K562 (cell line): ENCODE measurements at regions not wholly inside any gene's neighbourhood (a gene's known extent, or its start where the extent isn't known, plus 50 kb on each side); places are given as distances from the start of the nearest gene placed in this dataset.

Experiments used
- ATAC-seq: fragments of 200-7000 bp; cut with Tn5 transposase; 3 replicates; pipeline ENCODE4 v1.9.1; 2020; ENCODE audit warnings: moderate library complexity
- BruUV-seq: library from RNA; stranded (reverse); fragments of 400-500 nt; replicated peaks from 2 replicates; lab custom pipeline; 2021; lab: Mats Ljungman, UMichigan
- CTCF ChIA-PET: fragments of 300-600 bp; formaldehyde crosslinking; extraction: SDS; loops from one replicate; lab custom pipeline; 2021; ENCODE audit warnings: low intra/inter-chr PET ratio; lab: Yijun Ruan, JAX
- POLR2A ChIA-PET: fragments of 300-600, 350-650 bp; sonication (Branson Sonifier 250); formaldehyde crosslinking; extraction: SDS; loops from one replicate; lab custom pipeline; 2021; ENCODE audit warnings: antibody characterized with exemption, inconsistent platforms; lab: Yijun Ruan, JAX
- DNase-seq, 4 experiments: peaks; one replicate each; pipeline versions ENCODE4 v3.0.0 to v3.0.0-alpha.2; 2011 to 2018; ENCODE audit warnings: low spot score in 3 of 4, mixed read lengths in 3 of 4; ENCODE audit errors: extremely low read depth in 1 of 4
- FAIRE-seq: peaks from 2 replicates; lab custom pipeline; 2011; peaks lifted over from hg19 to GRCh38; lab: Jason Lieb, UNC
- H2AFZ ChIP-seq: 2 replicates; pipeline ENCODE4 v1.6.0; 2011; ENCODE audit warnings: low read depth, low read length, control low read depth, inconsistent platforms
- H3K27ac ChIP-seq: fragments of 200-600 bp; 3 replicates; pipeline ENCODE4 v1.8.0; 2011; ENCODE audit warnings: low read depth, mild to moderate bottlenecking, control low read depth, inconsistent platforms, low read length, moderate library complexity, mixed read lengths; ENCODE audit errors: extremely low read depth
- H3K27me3 ChIP-seq, 2 experiments: fragments of 300-600 bp in 1 of 2; 2 replicates in 1 of 2; 3 replicates in 1 of 2; pipeline versions ENCODE4 v1.6.0 to v1.8.0; 2011; ENCODE audit warnings: inconsistent platforms in 2 of 2, low read length in 2 of 2, mild to moderate bottlenecking in 1 of 2, mixed read lengths in 1 of 2, moderate library complexity in 1 of 2; ENCODE audit not compliant: control insufficient read depth in 2 of 2, insufficient read depth in 2 of 2
- H3K36me3 ChIP-seq: fragments of 300-600 bp; 3 replicates; pipeline ENCODE4 v1.8.0; 2011; ENCODE audit warnings: mild to moderate bottlenecking, low read length, inconsistent platforms; ENCODE audit not compliant: control insufficient read depth, insufficient read depth
- H3K4me1 ChIP-seq, 2 experiments: fragments of 200-600 bp in 1 of 2; replicated peaks in 1 of 2; 2 replicates in 1 of 2; 3 replicates in 1 of 2; pipeline versions ENCODE4 v1.5.1 to v1.8.0; 2011; ENCODE audit warnings: inconsistent platforms in 2 of 2, low read length in 2 of 2, mild to moderate bottlenecking in 1 of 2, mixed read lengths in 1 of 2, moderate library complexity in 1 of 2; ENCODE audit not compliant: control insufficient read depth in 2 of 2, insufficient read depth in 2 of 2
- H3K4me2 ChIP-seq: 2 replicates; pipeline ENCODE4 v1.6.1; 2011; ENCODE audit warnings: low read length, control low read depth, inconsistent platforms, mixed read lengths; ENCODE audit not compliant: insufficient read depth
- H3K4me3 ChIP-seq: fragments of 200-600 bp; sonication (generic), shearing (Covaris generic); 2 replicates; pipeline ENCODE4 v1.5.1; 2016; ENCODE audit warnings: control low read depth, inconsistent platforms
- H3K79me2 ChIP-seq: fragments of 200-600 bp; 3 replicates; pipeline ENCODE4 v1.8.0; 2011; ENCODE audit warnings: low read length, inconsistent platforms; ENCODE audit not compliant: control insufficient read depth, insufficient read depth
- H3K9ac ChIP-seq, 2 experiments: 2 replicates each; pipeline versions ENCODE4 v1.6.0 to v1.6.1; 2011; ENCODE audit warnings: low read depth in 2 of 2, low read length in 2 of 2, control low read depth in 1 of 2, inconsistent platforms in 1 of 2, mild to moderate bottlenecking in 1 of 2, mixed read lengths in 1 of 2; ENCODE audit not compliant: insufficient read depth in 1 of 2
- H3K9me1 ChIP-seq: one replicate; pipeline ENCODE4 v1.6.0; 2011; ENCODE audit warnings: inconsistent platforms, mild to moderate bottlenecking, low read length, moderate library complexity; ENCODE audit not compliant: control insufficient read depth, insufficient read depth
- H3K9me3 ChIP-seq: replicated peaks from 2 replicates; pipeline ENCODE4 v1.5.1; 2011; ENCODE audit warnings: low read depth, low read length, inconsistent platforms; ENCODE audit not compliant: control insufficient read depth, insufficient read depth
- H4K20me1 ChIP-seq: replicated peaks from 2 replicates; pipeline ENCODE4 v1.6.1; 2011; ENCODE audit warnings: low read length, inconsistent platforms, mixed read lengths; ENCODE audit not compliant: control insufficient read depth, insufficient read depth
- ARID1B ChIP-seq: fragments of 450-650 bp; IDR thresholded peaks from 2 replicates; pipeline ENCODE4 v1.6.1; 2016; ENCODE audit warnings: antibody characterized with exemption, mild to moderate bottlenecking, inconsistent platforms
- ESRRB ChIP-seq: fragments of 250-450 bp; sonication (Bioruptor Pico); IDR thresholded peaks from 2 replicates; pipeline ENCODE4 v1.5.0; 2020; ENCODE audit warnings: mild to moderate bottlenecking, moderate library complexity, borderline replicate concordance
- GABPB2 ChIP-seq: fragments of 250-450 bp; sonication (Bioruptor Pico); conservative IDR thresholded peaks from 2 replicates; pipeline ENCODE4 v1.5.1; 2021; ENCODE audit warnings: mild to moderate bottlenecking
- ILK ChIP-seq: fragments of 450-650 bp; IDR thresholded peaks from 2 replicates; pipeline ENCODE4 v1.6.1; 2016; ENCODE audit warnings: missing genetic modification characterization, low read depth, mild to moderate bottlenecking, missing compliant biosample characterization, moderate library complexity, borderline replicate concordance
- MAZ ChIP-seq, 2 experiments: fragments of 450-650 bp in 1 of 2; sonication (generic) in 1 of 2; formaldehyde crosslinking; IDR thresholded peaks in 1 of 2; conservative IDR thresholded peaks in 1 of 2; 2 replicates each; pipeline versions ENCODE4 v1.4.0 to v1.5.0; 2020; ENCODE audit warnings: mild to moderate bottlenecking in 1 of 2, missing genetic modification reagents in 1 of 2
- RFX1 ChIP-seq: fragments of 450-650 bp; IDR thresholded peaks from 2 replicates; pipeline ENCODE4 v1.6.1; 2016; ENCODE audit warnings: mild to moderate bottlenecking, moderate library complexity
- TBP ChIP-seq: optimal IDR thresholded peaks from 2 replicates; pipeline ENCODE3; 2011; ENCODE audit warnings: low read depth, low read length, improper control_type of control experiment
- YY1 ChIP-seq, 3 experiments: IDR thresholded peaks; 2 replicates each; pipeline ENCODE4 v1.6.1; 2011; ENCODE audit warnings: low read length in 2 of 3, mild to moderate bottlenecking in 2 of 3, moderate library complexity in 2 of 3, borderline replicate concordance in 1 of 3, control low read depth in 1 of 3, low read depth in 1 of 3; ENCODE audit not compliant: insufficient read depth in 3 of 3, insufficient replicate concordance in 2 of 3, control insufficient read depth in 1 of 3, insufficient read length in 1 of 3; ENCODE audit errors: extremely low read depth in 1 of 3
- in situ Hi-C: fragments of 300-500 bp; cut with MboI; formaldehyde crosslinking; loops from 4 replicates; pipeline ENCODE4 v1.15.0; 2018; ENCODE audit warnings: inconsistent platforms, mixed read lengths
- intact Hi-C: fragments of 100-400 bp; cut with micrococcal nuclease; formaldehyde crosslinking; loops from 2 replicates; pipeline ENCODE4 v1.14.2; 2022
- TF ChIP-seq, protein P1 (sequence below), 3 experiments: fragments of 200-800 bp in 1 of 3; fragments of 250-450 bp in 1 of 3; fragments of 450-650 bp in 1 of 3; sonication (Bioruptor Pico) in 1 of 3; sonication (Bioruptor generic) in 1 of 3; formaldehyde crosslinking in 1 of 3; IDR thresholded peaks; 2 replicates each; pipeline versions ENCODE4 v1.6.1 to v1.8.0; 2016 to 2022; ENCODE audit warnings: mild to moderate bottlenecking in 2 of 3, missing genetic modification characterization in 2 of 3, missing compliant biosample characterization in 1 of 3, moderate library complexity in 1 of 3
- TF ChIP-seq, protein P2 (sequence below): fragments of 450-650 bp; IDR thresholded peaks from 2 replicates; pipeline ENCODE4 v1.7.1; 2018; ENCODE audit warnings: mild to moderate bottlenecking, low read depth; ENCODE audit not compliant: partially characterized antibody
- TF ChIP-seq, protein P3 (sequence below): IDR thresholded peaks from 2 replicates; pipeline ENCODE4 v1.6.1; 2011; ENCODE audit warnings: borderline replicate concordance, low read depth, mild to moderate bottlenecking, moderate library complexity, low read length; ENCODE audit not compliant: insufficient read depth, poor library complexity, severe bottlenecking

DNA sequence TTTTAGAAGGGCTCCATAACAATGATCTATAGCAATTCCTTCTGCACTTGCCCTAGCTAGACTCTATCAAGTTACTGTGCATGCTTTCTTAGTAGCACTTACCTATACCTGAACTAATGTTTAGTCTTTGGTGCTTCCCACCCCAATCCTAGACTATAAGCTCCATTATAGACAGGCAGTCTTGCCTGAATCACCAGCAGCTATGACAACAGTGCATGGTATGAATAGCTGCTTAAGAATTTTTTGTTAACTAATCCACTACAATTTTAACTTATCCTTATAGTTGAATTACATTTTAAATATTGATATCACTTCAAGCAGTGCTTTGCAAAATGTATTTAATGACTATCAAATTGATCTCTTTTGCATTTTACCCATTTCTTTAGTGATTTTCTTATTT is 164.3 kb downstream of the RPS12 start:
- BruUV-seq, result no TSS peak
- H3K9ac ChIP-seq, result no peak overlapping the region
- POLR2A ChIA-PET, result no interaction called here
- no peak overlapping the region for H3K4me3 ChIP-seq
- ATAC-seq (no peak), FAIRE-seq (no peak), DNase-seq (no peak)
- H3K27ac ChIP-seq, result no peak overlapping the region
- H3K9me3 ChIP-seq, result no peaks in the 10 kb centered on the region
- no peak overlapping the region for H2AFZ ChIP-seq
- CTCF ChIA-PET, result no interaction called here
- H3K36me3 ChIP-seq, result no peaks in the 10 kb centered on the region
- H3K27me3 ChIP-seq, result no peaks in the 10 kb centered on the region
- TF ChIP-seq, protein P1, sequence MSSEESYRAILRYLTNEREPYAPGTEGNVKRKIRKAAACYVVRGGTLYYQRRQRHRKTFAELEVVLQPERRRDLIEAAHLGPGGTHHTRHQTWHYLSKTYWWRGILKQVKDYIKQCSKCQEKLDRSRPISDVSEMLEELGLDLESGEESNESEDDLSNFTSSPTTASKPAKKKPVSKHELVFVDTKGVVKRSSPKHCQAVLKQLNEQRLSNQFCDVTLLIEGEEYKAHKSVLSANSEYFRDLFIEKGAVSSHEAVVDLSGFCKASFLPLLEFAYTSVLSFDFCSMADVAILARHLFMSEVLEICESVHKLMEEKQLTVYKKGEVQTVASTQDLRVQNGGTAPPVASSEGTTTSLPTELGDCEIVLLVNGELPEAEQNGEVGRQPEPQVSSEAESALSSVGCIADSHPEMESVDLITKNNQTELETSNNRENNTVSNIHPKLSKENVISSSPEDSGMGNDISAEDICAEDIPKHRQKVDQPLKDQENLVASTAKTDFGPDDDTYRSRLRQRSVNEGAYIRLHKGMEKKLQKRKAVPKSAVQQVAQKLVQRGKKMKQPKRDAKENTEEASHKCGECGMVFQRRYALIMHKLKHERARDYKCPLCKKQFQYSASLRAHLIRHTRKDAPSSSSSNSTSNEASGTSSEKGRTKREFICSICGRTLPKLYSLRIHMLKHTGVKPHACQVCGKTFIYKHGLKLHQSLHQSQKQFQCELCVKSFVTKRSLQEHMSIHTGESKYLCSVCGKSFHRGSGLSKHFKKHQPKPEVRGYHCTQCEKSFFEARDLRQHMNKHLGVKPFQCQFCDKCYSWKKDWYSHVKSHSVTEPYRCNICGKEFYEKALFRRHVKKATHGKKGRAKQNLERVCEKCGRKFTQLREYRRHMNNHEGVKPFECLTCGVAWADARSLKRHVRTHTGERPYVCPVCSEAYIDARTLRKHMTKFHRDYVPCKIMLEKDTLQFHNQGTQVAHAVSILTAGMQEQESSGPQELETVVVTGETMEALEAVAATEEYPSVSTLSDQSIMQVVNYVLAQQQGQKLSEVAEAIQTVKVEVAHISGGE (CRISPR knock-in tag; IDR thresholded peaks at IDR 0.05), result no peak
- TF ChIP-seq ARID1B (no peak), TBP (no peak), GABPB2 (CRISPR knock-in tag) (no peak), RFX1 (no peak), ESRRB (CRISPR knock-in tag) (no peak), ILK (no peak), MAZ (CRISPR knock-in tag; conservative IDR thresholded peaks at IDR 0.05 in 1 of 2, IDR thresholded peaks at IDR 0.05 in 1 of 2) (no peak), YY1 (IDR thresholded peaks at IDR 0.05; ENCODE audit: borderline replicate concordance in 1 of 3, control insufficient read depth in 1 of 3, extremely low read depth in 1 of 3, insufficient read depth in 3 of 3, insufficient read length in 1 of 3, insufficient replicate concordance in 2 of 3, low read depth in 1 of 3, low read length in 2 of 3) (no peak)
- TF ChIP-seq, protein P2, sequence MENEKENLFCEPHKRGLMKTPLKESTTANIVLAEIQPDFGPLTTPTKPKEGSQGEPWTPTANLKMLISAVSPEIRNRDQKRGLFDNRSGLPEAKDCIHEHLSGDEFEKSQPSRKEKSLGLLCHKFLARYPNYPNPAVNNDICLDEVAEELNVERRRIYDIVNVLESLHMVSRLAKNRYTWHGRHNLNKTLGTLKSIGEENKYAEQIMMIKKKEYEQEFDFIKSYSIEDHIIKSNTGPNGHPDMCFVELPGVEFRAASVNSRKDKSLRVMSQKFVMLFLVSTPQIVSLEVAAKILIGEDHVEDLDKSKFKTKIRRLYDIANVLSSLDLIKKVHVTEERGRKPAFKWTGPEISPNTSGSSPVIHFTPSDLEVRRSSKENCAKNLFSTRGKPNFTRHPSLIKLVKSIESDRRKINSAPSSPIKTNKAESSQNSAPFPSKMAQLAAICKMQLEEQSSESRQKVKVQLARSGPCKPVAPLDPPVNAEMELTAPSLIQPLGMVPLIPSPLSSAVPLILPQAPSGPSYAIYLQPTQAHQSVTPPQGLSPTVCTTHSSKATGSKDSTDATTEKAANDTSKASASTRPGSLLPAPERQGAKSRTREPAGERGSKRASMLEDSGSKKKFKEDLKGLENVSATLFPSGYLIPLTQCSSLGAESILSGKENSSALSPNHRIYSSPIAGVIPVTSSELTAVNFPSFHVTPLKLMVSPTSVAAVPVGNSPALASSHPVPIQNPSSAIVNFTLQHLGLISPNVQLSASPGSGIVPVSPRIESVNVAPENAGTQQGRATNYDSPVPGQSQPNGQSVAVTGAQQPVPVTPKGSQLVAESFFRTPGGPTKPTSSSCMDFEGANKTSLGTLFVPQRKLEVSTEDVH, result no peak
- TF ChIP-seq, protein P3, sequence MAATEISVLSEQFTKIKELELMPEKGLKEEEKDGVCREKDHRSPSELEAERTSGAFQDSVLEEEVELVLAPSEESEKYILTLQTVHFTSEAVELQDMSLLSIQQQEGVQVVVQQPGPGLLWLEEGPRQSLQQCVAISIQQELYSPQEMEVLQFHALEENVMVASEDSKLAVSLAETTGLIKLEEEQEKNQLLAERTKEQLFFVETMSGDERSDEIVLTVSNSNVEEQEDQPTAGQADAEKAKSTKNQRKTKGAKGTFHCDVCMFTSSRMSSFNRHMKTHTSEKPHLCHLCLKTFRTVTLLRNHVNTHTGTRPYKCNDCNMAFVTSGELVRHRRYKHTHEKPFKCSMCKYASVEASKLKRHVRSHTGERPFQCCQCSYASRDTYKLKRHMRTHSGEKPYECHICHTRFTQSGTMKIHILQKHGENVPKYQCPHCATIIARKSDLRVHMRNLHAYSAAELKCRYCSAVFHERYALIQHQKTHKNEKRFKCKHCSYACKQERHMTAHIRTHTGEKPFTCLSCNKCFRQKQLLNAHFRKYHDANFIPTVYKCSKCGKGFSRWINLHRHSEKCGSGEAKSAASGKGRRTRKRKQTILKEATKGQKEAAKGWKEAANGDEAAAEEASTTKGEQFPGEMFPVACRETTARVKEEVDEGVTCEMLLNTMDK, result no peak
- in situ Hi-C loops, result no loop called here
- no peaks in the 10 kb centered on the region for H3K79me2 ChIP-seq
- no peaks in the 10 kb centered on the region for H4K20me1 ChIP-seq
- intact Hi-C loops, result no loop called here
- H3K4me2 ChIP-seq, result no peak overlapping the region
- H3K4me1 ChIP-seq, result no peaks in the 10 kb centered on the region
- H3K9me1 ChIP-seq, result no peaks in the 10 kb centered on the region
